Endothelial cell of umbilical vein (primary cell): ENCODE measurements at regions not wholly inside any gene's neighbourhood (a gene's known extent, or its start where the extent isn't known, plus 50 kb on each side); places are given as distances from the start of the nearest gene placed in this dataset.

Experiments
- BruUV-seq: library from RNA; stranded (reverse); fragments of 400-500 nt; replicated peaks from 2 replicates; lab custom pipeline; 2021; lab: Mats Ljungman, UMichigan
- CTCF ChIA-PET: fragments of 300-600, 350-600 bp; sonication (Branson Sonifier 250); formaldehyde crosslinking; loops from one replicate; lab custom pipeline; 2021; ENCODE audit warnings: antibody characterized with exemption, inconsistent platforms; lab: Charles Lee
- POLR2A ChIA-PET: fragments of 300-600, 350-600 bp; sonication (Branson Sonifier 250); formaldehyde crosslinking; loops from one replicate; lab custom pipeline; 2021; ENCODE audit warnings: antibody characterized with exemption, inconsistent platforms; lab: Charles Lee
- DNase-seq: peaks from one replicate; pipeline ENCODE4 v3.0.0-alpha.2; 2011; ENCODE audit warnings: low read depth, low spot score
- FAIRE-seq: peaks from 2 replicates; lab custom pipeline; 2011; peaks lifted over from hg19 to GRCh38; lab: Jason Lieb, UNC
- H2AFZ ChIP-seq: 2 replicates; pipeline ENCODE4 v1.6.0; 2012; ENCODE audit warnings: low read depth, low read length, control low read depth, inconsistent platforms
- H3K27ac ChIP-seq: 2 replicates; pipeline ENCODE4 v1.5.1; 2011; ENCODE audit warnings: low read depth, mild to moderate bottlenecking, control low read depth, low read length, moderate library complexity; ENCODE audit not compliant: insufficient read depth
- H3K27me3 ChIP-seq, 2 experiments: 2 replicates each; pipeline versions ENCODE4 v1.6.0 to v1.6.1; 2011; ENCODE audit warnings: low read length in 2 of 2, mixed read lengths in 1 of 2; ENCODE audit not compliant: control insufficient read depth in 2 of 2, insufficient read depth in 2 of 2
- H3K36me3 ChIP-seq, 2 experiments: 2 replicates in 1 of 2; 3 replicates in 1 of 2; pipeline ENCODE4 v1.5.1; 2011; ENCODE audit warnings: low read length in 2 of 2, mild to moderate bottlenecking in 1 of 2, moderate library complexity in 1 of 2; ENCODE audit not compliant: control insufficient read depth in 2 of 2, insufficient read depth in 2 of 2; ENCODE audit errors: extremely low read depth in 1 of 2
- H3K4me1 ChIP-seq: 3 replicates; pipeline ENCODE4 v1.5.1; 2011; ENCODE audit warnings: mild to moderate bottlenecking, low read length; ENCODE audit not compliant: control insufficient read depth, insufficient read depth; ENCODE audit errors: extremely low read depth
- H3K4me2 ChIP-seq: 2 replicates; pipeline ENCODE4 v1.6.1; 2011; ENCODE audit warnings: low read length, control low read depth, mixed read lengths; ENCODE audit not compliant: insufficient read depth
- H3K4me3 ChIP-seq, 3 experiments: fragments of 200-600 bp in 1 of 3; sonication (generic), shearing (Covaris generic) in 1 of 3; replicated peaks in 1 of 3; 2 replicates each; pipeline ENCODE4 v1.5.1; 2011 to 2016; ENCODE audit warnings: control low read depth in 3 of 3, low read length in 3 of 3, mild to moderate bottlenecking in 2 of 3, inconsistent platforms in 1 of 3, low read depth in 1 of 3, moderate library complexity in 1 of 3; ENCODE audit not compliant: insufficient read depth in 1 of 3
- H3K79me2 ChIP-seq: 2 replicates; pipeline ENCODE4 v1.6.0; 2012; ENCODE audit warnings: low read length, inconsistent platforms; ENCODE audit not compliant: control insufficient read depth, insufficient read depth
- H3K9ac ChIP-seq: replicated peaks from 2 replicates; pipeline ENCODE3; 2011; ENCODE audit warnings: low read length, control low read depth; ENCODE audit not compliant: insufficient read depth; ENCODE audit errors: extremely low read depth
- H3K9me1 ChIP-seq: replicated peaks from 3 replicates; pipeline ENCODE4 v1.6.0; 2011; ENCODE audit warnings: mild to moderate bottlenecking, low read length; ENCODE audit not compliant: control insufficient read depth, insufficient read depth; ENCODE audit errors: extremely low read depth
- H3K9me3 ChIP-seq: replicated peaks from 2 replicates; pipeline ENCODE4 v1.5.1; 2012; ENCODE audit warnings: low read length, inconsistent platforms; ENCODE audit not compliant: control insufficient read depth, insufficient read depth
- H4K20me1 ChIP-seq: replicated peaks from 2 replicates; pipeline ENCODE3; 2011; ENCODE audit warnings: mild to moderate bottlenecking, low read length; ENCODE audit not compliant: control insufficient read depth, insufficient read depth; ENCODE audit errors: extremely low read depth
- CTCF ChIP-seq, 2 donors: IDR thresholded peaks; 1 replicate in 1 of 2; 2 replicates in 1 of 2; pipeline ENCODE4 v1.5.1; 2011; ENCODE audit warnings: low read length in 2 of 2, mild to moderate bottlenecking in 2 of 2, moderate library complexity in 2 of 2, control low read depth in 1 of 2, inconsistent platforms in 1 of 2, low read depth in 1 of 2; ENCODE audit not compliant: insufficient read depth in 1 of 2; ENCODE audit errors: extremely low read depth in 1 of 2
- EZH2 ChIP-seq: IDR thresholded peaks from 2 replicates; pipeline ENCODE4 v1.6.1; 2012; ENCODE audit warnings: borderline replicate concordance, low read depth, mild to moderate bottlenecking, moderate library complexity, low read length, inconsistent platforms; ENCODE audit not compliant: severe bottlenecking
- FOS ChIP-seq: IDR thresholded peaks from 2 replicates; pipeline ENCODE4 v1.6.1; 2011; ENCODE audit warnings: mild to moderate bottlenecking, low read length, moderate library complexity, borderline replicate concordance; ENCODE audit not compliant: insufficient read depth
- GATA2 ChIP-seq: IDR thresholded peaks from 2 replicates; pipeline ENCODE4 v1.7.0; 2011; ENCODE audit warnings: low read depth, mild to moderate bottlenecking, moderate library complexity, mixed read lengths, low read length; ENCODE audit not compliant: insufficient read length, insufficient read depth
- JUN ChIP-seq: IDR thresholded peaks from 2 replicates; pipeline ENCODE4 v1.6.1; 2011; ENCODE audit warnings: borderline replicate concordance, low read depth; ENCODE audit not compliant: insufficient read length, insufficient read depth
- MYC ChIP-seq: IDR thresholded peaks from one replicate; pipeline ENCODE4 v1.6.1; 2011; ENCODE audit warnings: mild to moderate bottlenecking, low read depth, low read length
- POLR2A ChIP-seq: IDR thresholded peaks from 2 replicates; pipeline ENCODE4 v1.6.1; 2012; ENCODE audit warnings: low read depth, mild to moderate bottlenecking, control low read depth, low read length
- POLR2AphosphoS5 ChIP-seq: IDR thresholded peaks from 2 replicates; pipeline ENCODE4 v1.6.1; 2012; ENCODE audit warnings: low read depth, mild to moderate bottlenecking, control low read depth, low read length, moderate library complexity; ENCODE audit not compliant: insufficient read depth
- dilution Hi-C: fragments of 300-500 bp; cut with MboI; formaldehyde crosslinking; loops from one replicate; pipeline ENCODE4 v1.15.0; 2019; ENCODE audit warnings: low sequenced_read_pairs; ENCODE audit not compliant: extremely low pct_ligation_motif_present
- intact Hi-C: fragments of 100-400 bp; cut with micrococcal nuclease; formaldehyde crosslinking; loops from one replicate; pipeline ENCODE4 v1.10.0; 2022
- TF ChIP-seq, protein P1 (sequence below): IDR thresholded peaks from 2 replicates; pipeline ENCODE4 v1.6.1; 2011; ENCODE audit not compliant: insufficient read depth, insufficient read length

GRCh38 chr1:61602663-61603062 lies 122.3 kb downstream of the TM2D1 start:
- CTCF ChIA-PET, result interaction anchor here (1.0 to 2.2 kb wide), 3 partner anchors 14 to 167 kb away, joined by 3 to 8 read pairs (median 3); no protein-coding TSS in a partner anchor
- Histone ChIP-seq H2AFZ (no peak overlapping the region), H3K36me3 (no peaks in the 10 kb centered on the region), H3K4me1 (peaks cover 22% of the 10 kb centered on the region), H3K27me3 (no peaks in the 10 kb centered on the region), H3K9ac (no peak overlapping the region), H3K79me2 (no peaks in the 10 kb centered on the region), H3K27ac (no peak overlapping the region), H3K4me2 (no peak overlapping the region), H3K9me3 (no peaks in the 10 kb centered on the region), H4K20me1 (no peaks in the 10 kb centered on the region), H3K4me3 (no peak overlapping the region), H3K9me1 (no peaks in the 10 kb centered on the region)
- no TSS peak for BruUV-seq
- intact Hi-C loops (no loop called here), dilution Hi-C loops (no loop called here)
- no peak for TF ChIP-seq JUN
- TF ChIP-seq CTCF (IDR thresholded peaks at IDR 0.05; ENCODE audit: extremely low read depth in 1 of 2, insufficient read depth in 1 of 2, low read depth in 1 of 2, low read length in 2 of 2), result no peak
- no peak for TF ChIP-seq GATA2
- no peak for TF ChIP-seq POLR2AphosphoS5
- TF ChIP-seq MYC, result no peak
- TF ChIP-seq, protein P1, sequence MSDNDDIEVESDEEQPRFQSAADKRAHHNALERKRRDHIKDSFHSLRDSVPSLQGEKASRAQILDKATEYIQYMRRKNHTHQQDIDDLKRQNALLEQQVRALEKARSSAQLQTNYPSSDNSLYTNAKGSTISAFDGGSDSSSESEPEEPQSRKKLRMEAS, result no peak
- no peak for TF ChIP-seq EZH2
- no peak for TF ChIP-seq FOS
- TF ChIP-seq POLR2A, result no peak
- POLR2A ChIA-PET, result no interaction called here
- DNase-seq, result no peak
- FAIRE-seq, result no peak
